Glomerular endothelial cell (primary cell): ENCODE measurements at regions not wholly inside any gene's neighbourhood (a gene's known extent, or its start where the extent isn't known, plus 50 kb on each side); places are given as distances from the start of the nearest gene placed in this dataset.
"Not testable (repeated sequence)": the region's sequence is repeated elsewhere in the genome, so short reads cannot be mapped to it uniquely, and the experiment has no call there.

Experiments
- DNase-seq: peaks from one replicate; pipeline ENCODE4 v3.0.0-alpha.2; 2011; ENCODE audit warnings: low read depth, low spot score; ENCODE audit errors: extremely low read depth

DNA sequence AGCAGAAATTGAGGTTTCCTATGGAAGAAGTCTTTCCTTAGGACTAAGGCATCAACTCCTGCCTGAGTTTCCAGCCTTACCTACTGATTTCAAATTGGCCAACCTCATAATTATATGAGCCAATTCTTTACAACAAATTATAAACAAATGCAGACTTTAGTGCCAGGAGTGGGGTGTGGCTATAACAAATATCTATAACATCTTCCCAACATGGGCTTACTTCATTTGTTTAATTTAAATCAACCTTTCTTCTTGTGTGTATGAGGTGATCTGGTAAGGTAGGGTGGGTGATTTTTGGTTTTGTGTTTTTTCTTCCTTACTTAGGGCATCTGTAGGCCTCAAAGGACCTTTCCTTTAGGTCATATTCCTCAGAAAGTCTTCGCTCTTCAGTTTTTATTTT lies 354.9 kb downstream of the SHANK2 start:
- DNase-seq = no peak

DNA sequence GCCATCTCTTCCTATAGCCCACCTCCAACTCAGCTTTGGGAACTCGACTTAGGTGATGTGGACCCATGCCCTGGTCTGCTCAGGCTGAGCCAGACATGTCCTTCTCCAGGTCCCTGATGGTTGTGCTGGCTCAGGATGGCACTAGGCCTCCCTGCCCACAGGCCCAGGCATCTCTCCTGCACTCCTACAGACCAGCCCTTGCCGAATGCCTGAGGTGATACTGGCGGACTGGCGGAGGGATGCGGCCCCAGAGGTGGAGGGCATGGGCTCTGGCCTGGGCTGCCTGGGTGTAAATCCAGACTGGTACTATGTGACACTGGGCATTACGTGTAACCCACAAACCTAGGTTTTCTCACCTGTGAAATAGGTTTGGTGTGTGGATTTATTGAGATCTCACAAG lies 352.8 kb downstream of the SHANK2 start:
- no peak for DNase-seq

DNA sequence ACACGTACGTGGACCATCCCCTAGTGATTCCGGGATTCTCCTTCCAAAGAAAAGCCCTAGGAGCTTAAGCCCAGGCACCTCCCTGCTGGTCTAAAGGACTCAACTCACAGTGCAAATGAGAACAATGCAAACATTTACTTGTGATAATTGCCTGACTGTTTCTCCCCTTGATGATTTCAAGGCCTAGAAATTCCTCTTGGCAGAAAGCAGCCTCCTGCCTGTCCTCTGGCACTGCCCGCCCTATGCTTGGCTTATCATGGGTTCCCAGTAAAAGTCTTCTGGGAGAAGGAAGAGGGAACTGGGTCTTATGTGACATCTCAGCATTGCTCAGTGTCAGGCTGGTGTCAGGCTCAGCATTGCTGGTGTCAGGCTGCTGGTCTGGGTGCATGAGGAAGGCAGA lies 351.8 kb downstream of the SHANK2 start:
- no peak for DNase-seq

DNA sequence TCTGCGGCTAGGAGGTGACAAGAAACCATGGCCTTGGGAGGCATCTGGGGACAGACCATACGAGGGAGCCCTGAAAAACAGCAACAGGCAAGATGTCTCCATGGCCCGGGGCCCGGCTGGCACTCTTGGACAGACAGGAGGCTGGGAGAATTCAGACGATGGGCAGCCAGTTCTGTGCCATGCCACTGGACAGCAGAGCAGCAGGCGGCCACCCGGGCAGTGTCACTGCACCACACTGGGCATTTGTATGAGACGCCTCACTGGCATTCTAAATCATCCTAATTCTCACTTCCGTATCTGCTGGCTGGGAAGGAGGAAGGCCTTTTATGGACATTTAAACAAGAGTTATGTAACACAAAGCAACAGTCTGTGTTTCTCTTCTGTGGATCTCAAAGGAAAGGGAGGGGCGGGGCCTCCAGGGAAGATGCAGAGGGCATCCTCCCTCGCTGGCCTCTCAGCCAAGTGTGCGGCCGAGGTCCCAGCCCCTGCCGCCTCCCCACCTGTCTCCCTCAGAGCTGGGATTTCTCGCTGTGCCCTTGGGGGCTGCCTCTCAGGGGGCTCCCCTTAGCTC lies 350.3 kb downstream of the SHANK2 start:
- DNase-seq = no peak

DNA sequence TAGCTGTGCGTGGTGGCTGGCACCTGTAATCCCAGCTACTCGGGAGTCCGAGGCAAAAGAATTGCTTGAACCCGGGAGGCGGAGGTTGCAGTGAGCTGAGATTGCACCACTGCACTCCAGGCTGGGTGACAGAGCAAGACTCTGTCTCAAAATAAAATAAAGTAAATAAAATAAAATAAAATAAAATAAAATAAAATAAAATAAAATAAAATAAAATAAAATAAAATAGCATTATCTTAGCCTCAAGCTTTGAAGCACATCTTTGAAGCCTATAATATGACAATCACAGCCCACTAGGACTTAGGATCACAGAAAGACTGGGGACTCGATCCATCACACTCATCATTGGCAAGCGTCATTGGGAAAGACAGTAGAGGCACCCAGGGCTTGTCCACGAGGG lies 349.1 kb downstream of the SHANK2 start:
- DNase-seq = not testable (repeated sequence)

DNA sequence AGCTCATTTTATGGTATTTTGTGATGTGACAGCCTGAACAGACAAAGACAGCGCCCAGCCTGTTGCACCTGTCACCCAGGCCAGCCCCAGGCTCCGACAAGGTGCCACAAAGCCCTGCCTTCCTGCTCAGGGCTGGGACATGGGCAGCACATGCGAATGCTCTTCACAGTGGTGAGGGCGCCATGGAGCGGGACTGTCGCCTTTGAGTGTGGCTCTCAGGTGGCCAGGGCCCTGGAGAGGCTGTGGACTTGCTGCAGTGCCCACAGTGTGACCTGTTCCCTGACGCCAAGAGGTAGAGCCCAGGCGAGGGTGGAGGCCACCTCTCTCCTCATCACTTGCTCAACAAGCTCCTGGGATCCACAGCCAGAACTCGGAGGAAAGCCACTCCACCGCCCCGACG lies 346.3 kb downstream of the SHANK2 start:
- no peak for DNase-seq

DNA sequence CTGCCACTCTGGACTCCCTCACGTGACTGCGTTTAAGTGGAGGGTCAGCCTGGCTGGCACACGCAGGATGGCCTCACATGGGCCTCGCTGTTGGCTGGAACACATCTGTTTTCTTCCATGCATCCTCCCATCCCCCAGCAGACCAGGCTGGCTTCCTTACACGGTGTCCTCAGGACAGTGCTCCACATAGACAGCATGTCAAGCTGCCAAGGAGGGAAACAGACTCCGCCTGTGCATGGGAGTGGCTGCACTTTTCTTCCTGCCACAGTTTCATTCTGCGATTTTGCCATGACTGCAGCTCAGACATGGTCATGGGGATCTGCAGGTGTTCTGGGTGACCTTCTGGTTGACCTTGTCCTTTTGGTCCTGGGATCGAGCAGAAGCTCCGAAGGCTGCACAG lies 344.2 kb downstream of the SHANK2 start:
- no peak for DNase-seq

DNA sequence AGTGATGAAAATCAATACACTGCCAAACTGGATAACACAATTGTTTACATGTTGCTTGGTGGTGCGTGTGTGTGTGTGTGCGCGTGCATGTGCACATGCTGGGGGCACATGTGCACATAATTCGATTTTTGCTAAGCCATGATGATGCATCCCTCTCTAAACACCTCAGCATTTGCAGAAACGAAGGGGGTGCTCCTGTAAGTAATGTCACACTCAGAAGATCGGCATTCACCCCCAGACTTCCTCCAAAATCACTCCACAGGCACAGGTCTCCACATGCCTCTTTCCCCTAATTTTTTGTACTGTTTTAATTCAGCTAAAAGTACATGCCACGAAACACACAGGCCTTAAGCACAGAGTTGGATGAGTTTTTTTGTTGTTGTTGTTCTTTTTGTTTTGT lies 341.5 kb downstream of the SHANK2 start:
- no peak for DNase-seq

DNA sequence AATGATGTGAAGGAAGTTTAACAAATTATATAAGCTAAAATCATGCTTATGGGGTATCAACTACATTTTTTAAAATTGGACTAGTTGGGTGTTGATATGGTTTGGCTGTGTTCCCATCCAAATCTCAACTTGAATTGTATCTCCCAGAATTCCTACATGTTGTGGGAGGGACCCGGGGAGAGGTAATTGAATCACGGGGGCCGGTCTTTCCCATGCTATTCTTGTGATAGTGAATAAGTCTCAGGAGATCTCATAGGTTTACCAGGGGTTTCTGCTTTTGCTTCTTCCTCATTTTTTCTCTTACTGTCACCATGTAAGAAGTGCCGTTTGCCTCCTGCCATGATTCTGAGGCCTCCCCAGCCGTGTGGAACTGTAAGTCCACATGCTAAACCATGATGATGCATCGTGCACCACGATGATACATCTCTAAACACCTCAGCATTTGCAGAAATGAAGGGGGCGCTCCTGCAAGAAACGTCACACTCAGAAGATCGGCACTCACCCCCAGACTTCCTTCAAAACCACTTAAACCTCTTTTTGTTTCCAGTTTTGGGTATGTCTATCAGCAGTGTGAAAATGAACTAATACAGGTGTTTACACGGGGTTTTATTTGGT lies 340.0 kb downstream of the SHANK2 start:
- DNase-seq = no peak

DNA sequence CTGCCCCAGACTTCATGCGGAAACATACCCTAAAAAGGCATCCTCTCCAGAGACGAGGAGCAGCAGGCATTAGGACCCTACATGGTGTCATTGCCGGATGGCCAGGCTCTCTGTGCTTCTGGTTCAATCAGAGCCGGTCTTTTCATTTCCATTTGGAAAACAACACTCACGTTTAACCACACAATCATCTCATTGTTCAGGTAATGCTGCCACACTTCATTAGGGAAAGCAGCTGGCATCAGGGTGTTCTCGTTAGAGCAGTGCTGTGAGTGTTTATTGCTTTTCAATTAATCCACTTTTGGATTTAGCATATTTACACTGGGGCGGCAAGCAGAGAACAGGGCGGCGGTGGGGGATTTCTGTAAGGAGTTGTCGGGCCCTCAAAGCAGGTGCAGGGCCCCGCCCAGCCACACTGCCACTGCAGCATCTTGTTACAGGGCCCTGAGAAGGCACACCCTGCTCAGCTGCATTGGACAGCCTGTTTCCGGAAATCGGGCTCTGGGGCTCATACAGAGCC lies 338.6 kb downstream of the SHANK2 start:
- no peak for DNase-seq

DNA sequence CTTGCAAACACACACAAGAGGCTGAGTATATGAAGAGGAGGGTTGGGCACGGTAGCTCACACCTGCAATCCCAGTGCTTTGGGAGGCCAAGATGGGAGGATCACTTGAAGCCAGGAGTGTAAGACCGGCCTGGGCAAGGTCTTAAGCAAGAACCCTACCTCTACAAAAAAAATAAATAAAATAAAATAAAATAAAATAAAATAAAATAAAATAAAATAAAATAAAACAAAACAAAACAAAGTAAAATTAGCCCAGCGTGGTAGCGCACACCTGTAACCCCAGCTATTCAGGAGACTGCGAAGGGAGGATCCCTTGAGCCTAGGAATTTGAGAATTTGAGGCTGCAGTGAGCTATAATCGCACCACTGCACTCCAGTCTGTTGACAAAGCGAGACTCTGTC lies 337.9 kb downstream of the SHANK2 start:
- DNase-seq = no peak

DNA sequence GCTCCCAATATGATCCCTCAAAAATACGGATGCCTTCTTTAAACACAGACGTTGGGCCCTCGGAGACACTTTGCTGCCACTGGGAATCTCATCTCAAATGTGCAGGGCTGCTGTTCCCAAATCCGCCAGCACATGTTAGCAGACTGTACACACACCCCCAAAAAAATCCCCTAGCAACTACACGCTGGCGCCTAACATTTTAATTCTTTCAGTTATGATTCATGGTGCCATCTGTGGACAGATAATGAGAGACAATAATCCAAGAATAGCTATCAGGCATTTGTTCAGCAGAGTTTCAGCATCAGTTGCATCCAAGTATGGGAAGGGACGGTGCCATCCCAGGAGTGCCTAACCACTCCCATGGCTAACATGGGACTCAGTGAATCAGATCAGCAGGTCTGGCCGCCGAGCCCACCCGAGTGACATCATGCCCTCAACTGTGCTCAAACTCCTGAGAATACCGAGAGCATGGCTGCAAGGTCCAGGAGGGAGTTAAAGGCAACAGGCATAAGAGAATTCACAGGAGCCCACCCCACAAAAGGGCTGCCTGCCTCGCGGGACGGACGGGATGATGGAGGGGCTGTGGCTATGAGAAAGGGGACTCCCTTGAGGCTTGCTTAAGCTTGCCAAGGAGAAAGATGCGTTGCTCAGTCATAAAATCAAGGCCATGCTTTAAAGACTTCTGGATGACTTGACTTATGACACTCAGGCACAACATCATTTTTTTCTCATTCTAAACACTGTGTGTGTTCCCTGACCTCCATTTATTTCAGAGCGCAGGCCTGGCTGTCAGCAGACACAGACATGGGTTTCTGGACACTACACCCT lies 337.0 kb downstream of the SHANK2 start:
- no peak for DNase-seq

DNA sequence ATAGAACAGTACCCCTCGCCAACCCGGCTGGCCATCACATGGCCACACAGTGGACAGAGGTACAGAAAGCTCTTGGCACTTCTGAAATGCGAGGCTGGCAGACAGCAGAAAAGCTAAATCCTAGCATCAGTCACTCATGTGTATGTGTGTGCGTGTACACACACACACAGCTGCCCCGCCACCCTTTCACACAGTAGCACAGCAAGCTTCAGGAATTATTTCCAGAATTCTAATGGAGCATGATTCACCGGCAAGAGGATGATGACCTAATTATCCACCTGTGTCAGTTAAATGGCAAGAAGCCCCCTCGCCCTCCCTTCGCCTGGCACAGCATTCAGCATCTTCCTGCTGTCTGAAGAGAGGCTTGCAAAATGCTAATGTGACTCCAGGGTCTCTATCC lies 336.0 kb downstream of the SHANK2 start:
- DNase-seq = no peak

DNA sequence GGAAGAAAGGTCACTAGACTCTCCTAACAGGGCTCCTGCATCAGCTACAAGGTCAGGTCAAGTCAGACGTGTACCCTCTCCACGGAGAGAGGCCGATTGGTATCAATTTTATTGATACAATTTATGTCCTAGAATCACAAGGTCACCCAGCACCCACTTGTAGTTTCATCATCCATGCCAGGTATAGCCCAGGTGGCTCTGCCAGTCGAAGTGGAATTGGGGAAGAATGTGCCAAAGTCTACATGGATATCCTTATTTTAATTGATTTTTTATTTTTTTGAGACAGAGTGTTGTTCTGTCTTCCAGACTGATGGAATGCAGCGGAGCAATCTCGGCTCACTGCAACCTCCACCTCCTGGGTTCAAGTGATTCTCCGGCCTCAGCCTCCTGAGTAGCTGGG lies 334.1 kb downstream of the SHANK2 start:
- no peak for DNase-seq

DNA sequence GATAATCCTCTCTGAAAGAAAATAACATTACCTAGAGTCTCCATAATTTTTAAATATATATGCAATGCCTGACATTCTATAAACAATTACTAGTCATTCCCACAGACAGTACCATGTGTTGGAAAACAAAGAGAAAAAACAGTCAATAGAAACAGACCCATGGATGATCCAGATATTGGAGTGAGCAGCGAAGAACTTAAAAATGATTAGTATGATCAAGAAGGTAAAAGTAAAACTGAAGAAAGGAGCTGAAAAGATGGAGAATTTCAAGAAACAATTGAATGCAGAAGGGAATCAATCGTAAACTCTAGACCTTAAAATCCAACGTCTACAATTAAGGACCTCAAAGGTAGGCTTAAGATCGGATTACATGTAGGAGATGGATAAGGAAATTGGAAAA lies 330.6 kb downstream of the SHANK2 start:
- no peak for DNase-seq

DNA sequence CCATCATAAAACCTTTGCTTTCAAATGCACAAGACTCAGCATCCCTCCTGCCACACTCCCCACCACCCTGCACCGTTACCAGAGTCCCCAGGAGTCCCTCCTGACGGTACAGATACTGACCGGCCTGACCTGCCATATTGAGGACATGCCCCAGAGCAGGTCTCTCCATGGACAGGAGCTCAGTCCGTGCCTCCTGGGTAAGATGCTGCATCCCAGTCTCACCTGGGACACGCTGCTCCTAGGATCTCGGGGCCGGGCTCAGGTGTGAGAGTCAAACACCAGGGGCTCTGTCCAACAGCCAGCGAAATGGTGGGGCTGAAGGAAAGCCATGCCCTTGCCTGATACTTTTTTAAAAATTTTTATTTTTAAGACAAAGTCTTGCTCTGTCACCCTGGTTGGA lies 328.3 kb downstream of the SHANK2 start:
- no peak for DNase-seq

DNA sequence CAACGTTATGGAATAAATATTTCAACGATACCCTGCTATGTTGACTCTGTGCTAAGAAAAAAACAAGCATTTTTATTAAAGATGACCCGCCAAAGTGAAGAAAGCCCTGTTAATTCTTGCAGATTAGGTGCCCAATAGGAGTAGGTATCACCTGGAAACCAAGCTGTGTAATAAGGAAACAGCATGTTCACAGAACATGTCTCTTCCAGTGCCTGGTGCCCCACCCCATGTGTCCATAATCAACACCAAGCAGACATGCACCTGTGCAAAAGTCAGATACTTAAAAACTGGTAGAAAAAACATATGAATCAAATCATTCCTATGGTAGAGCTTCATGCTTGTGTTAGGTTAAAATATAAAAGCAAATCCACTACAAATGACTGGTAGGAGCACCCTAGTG lies 327.1 kb downstream of the SHANK2 start:
- DNase-seq = no peak

DNA sequence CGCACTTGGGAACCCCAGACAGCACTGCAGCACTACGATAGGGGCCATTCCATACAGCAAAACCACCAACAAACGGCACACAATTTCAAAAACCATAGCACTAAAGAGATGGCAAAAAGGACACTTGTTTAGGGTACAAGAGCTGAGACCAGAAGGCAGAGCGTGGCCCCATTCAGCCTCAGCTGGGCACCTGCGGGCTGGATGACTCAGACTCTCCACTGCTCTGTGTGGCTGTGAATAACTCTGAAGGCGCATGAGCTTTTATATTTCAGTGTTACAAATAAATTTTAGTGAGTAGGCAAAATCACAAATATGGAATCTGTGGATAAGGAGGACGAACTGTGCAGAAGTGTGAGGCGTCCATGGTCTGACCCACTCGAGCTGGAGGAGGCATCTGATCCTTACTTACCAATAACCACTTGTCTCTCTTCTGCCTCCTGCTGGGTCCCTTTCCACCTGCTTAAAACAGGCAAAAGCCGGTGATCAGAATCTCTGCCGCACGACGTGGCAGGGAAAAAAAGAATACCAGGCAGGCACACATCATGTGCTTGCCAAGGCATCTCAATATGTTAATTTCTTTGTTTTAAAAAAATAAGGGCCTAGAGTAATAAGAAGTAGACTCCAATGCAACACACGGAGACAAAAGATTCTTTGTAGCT lies 325.7 kb downstream of the SHANK2 start:
- DNase-seq = no peak

DNA sequence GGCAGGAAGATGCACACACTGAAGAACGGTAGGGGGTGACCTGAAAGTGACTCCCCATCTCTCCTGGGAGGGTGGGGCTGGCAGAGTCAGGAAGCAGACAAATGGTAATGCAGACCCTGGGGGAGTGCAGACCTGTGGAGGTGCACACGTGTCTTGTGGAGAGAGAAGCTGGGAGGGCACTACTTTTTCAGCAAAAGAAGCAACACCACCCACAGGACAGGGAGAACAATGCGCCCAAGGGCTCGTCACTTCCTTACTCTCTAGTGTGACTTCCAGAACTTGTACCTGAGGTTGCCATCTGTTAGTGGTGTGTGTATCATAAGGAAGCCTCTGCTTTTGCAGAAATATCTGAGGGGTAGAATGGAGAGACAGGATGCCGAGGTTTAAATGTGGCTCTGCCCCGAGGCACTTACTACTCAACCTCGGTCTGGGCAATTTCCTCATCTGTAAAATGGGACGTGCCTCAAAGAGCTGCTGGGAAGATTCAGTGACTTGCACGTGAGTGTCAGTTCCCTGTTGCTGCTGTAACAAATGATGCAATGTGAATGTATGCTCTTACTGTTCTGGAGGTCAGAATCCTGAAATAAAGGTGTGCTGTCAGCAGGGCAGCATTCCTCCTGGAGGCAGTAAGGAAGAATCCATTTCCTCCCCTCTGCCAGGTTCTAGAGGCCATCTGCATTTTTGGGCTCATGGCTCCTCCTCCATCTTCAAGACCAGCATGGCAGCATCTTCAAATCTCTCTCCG lies 323.4 kb downstream of the SHANK2 start:
- DNase-seq = no peak

DNA sequence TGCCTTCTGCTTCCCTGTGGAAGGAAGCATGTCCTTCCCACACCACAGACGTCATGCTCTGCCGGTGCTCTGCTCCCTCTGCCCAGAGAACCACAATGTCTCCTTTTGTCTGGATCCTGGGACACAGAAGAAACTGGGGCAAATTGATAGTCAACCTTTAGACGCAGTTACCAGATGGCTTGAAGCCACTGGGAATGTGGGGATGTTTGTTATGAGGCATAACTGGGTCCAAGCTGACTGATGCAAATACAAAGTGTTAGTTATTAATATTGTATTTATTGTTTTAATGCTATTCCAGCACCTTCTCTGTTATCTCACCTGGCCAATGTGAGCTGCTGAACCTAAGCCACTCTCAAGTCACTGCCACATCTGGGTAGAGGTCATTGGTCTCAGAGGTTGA lies 322.2 kb downstream of the SHANK2 start:
- no peak for DNase-seq

DNA sequence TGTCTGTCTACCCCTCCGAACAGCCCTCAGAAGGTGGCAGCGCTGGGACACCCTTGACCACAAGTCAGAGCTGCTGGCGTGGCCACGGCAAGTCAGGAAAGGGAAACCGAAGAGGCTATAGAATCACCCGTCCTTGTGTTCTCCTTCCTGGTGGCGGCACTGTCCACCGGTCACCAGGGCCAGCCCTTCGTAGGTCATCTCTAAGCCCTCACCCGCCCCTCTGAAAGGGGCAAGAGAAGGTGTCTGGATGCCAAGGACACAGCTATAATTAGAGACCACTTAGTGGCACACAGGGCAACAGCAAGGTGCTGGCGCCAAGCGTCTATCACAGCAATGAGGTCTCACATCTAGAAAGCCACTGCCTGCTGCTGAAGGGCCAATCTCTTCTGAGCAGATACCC lies 320.9 kb downstream of the SHANK2 start:
- no peak for DNase-seq
